ACHN (cell line): ENCODE measurements at regions not wholly inside any gene's neighbourhood (a gene's known extent, or its start where the extent isn't known, plus 50 kb on each side); places are given as distances from the start of the nearest gene placed in this dataset.
A peak's percentile ranks its signal among the peaks of the same experiment; 100 is the strongest.

Experiments used
- DNase-seq: peaks from one replicate; pipeline ENCODE4 v3.0.0-alpha.2; 2015
- in situ Hi-C: cut with HindIII; loops from 2 replicates; pipeline ENCODE4 v1.10.0; 2017; ENCODE audit warnings: low sequenced_read_pairs, low pct_ligation_motif_present, low pct_unique_long_range_greater_than_20kb

- in situ Hi-C loops = no loop called here
- no peak for DNase-seq
These were observed 297.5 kb upstream of the RASGRP1 start for GRCh38 chr15:38862099-38862498.

GRCh38 chr15:38863381-38863780 is 298.8 kb upstream of the RASGRP1 start:
- in situ Hi-C loops = no loop called here
- no peak for DNase-seq

- DNase-seq = no peak
- in situ Hi-C loops = no loop called here
These were observed 299.5 kb upstream of the RASGRP1 start for GRCh38 chr15:38864122-38864521.

GRCh38 chr15:38864827-38865581 is 300.4 kb upstream of the RASGRP1 start:
- in situ Hi-C loops = no loop called here
- DNase-seq = no peak

GRCh38 chr15:38867556-38867955 is 302.9 kb upstream of the RASGRP1 start:
- in situ Hi-C loops = no loop called here
- DNase-seq = no peak

GRCh38 chr15:38868326-38869114 is 303.9 kb upstream of the RASGRP1 start:
- DNase-seq = peak; percentile 30

GRCh38 chr15:38871638-38872037 is 307.0 kb upstream of the RASGRP1 start:
- in situ Hi-C loops = no loop called here
- DNase-seq = no peak

More at GRCh38 chr15:38868326-38869114, 303.9 kb upstream of the RASGRP1 start:
- in situ Hi-C loops = no loop called here

- no peak for DNase-seq
- in situ Hi-C loops = no loop called here
These were observed 308.1 kb upstream of the RASGRP1 start for GRCh38 chr15:38872732-38873131.

- in situ Hi-C loops = no loop called here
- DNase-seq = no peak
These were observed 308.5 kb upstream of the RASGRP1 start for GRCh38 chr15:38873158-38873557.

GRCh38 chr15:38874464-38874863 is 309.9 kb upstream of the RASGRP1 start:
- DNase-seq = no peak
- in situ Hi-C loops = no loop called here

- in situ Hi-C loops = no loop called here
- no peak for DNase-seq
These were observed 311.6 kb upstream of the RASGRP1 start for GRCh38 chr15:38876211-38876610.

GRCh38 chr15:38876621-38877020 is 312.0 kb upstream of the RASGRP1 start:
- DNase-seq = no peak
- in situ Hi-C loops = no loop called here

GRCh38 chr15:38877471-38877870 is 312.9 kb upstream of the RASGRP1 start:
- in situ Hi-C loops = no loop called here
- DNase-seq = no peak

- DNase-seq = no peak
- in situ Hi-C loops = no loop called here
These were observed 313.4 kb upstream of the RASGRP1 start for GRCh38 chr15:38878026-38878425.

- in situ Hi-C loops = no loop called here
- no peak for DNase-seq
These were observed 314.3 kb upstream of the RASGRP1 start for GRCh38 chr15:38878926-38879325.

GRCh38 chr15:38879909-38880471 is 315.4 kb upstream of the RASGRP1 start:
- in situ Hi-C loops = no loop called here
- DNase-seq = no peak

- in situ Hi-C loops = no loop called here
These were observed 317.6 kb upstream of the RASGRP1 start for GRCh38 chr15:38882221-38882620.

GRCh38 chr15:38883987-38884386 is 319.4 kb upstream of the RASGRP1 start:
- no peak for DNase-seq
- in situ Hi-C loops = no loop called here

More at GRCh38 chr15:38882221-38882620, 317.6 kb upstream of the RASGRP1 start:
- DNase-seq = no peak

GRCh38 chr15:38885001-38885400 is 320.4 kb upstream of the RASGRP1 start:
- in situ Hi-C loops = no loop called here
- no peak for DNase-seq
